Gastroesophageal sphincter (tissue), 4 donors: ENCODE measurements at regions not wholly inside any gene's neighbourhood (a gene's known extent, or its start where the extent isn't known, plus 50 kb on each side); places are given as distances from the start of the nearest gene placed in this dataset.

Source experiments
- ATAC-seq: fragments of 150-250 bp; one replicate; pipeline ENCODE4 v1.9.1; 2016; ENCODE audit warnings: mild to moderate bottlenecking, moderate library complexity
- H3K27ac ChIP-seq, 4 donors: fragments of 200-600 bp; sonication (generic) in 3 of 4; 1 replicate in 3 of 4; 2 replicates in 1 of 4; pipeline ENCODE4 v1.5.1; 2016 to 2019
- H3K27me3 ChIP-seq: fragments of 200-600 bp; sonication (generic); one replicate; pipeline ENCODE4 v1.5.1; 2019
- H3K36me3 ChIP-seq, 2 donors: fragments of 200-600 bp; sonication (generic); one replicate each; pipeline ENCODE4 v1.5.1; 2019; ENCODE audit warnings: control low read depth in 1 of 2
- H3K4me1 ChIP-seq, 3 donors: fragments of 200-600 bp; sonication (generic); 1 replicate in 2 of 3; 2 replicates in 1 of 3; pipeline ENCODE4 v1.5.1; 2016 to 2019; ENCODE audit warnings: control low read depth in 2 of 3
- H3K4me3 ChIP-seq, 2 donors: fragments of 200-600 bp; sonication (generic); one replicate each; pipeline ENCODE4 v1.5.1; 2019; ENCODE audit warnings: mild to moderate bottlenecking in 1 of 2, moderate library complexity in 1 of 2
- H3K9me3 ChIP-seq, 3 donors: fragments of 200-600 bp; sonication (generic); one replicate each; pipeline ENCODE4 v1.5.1; 2017 to 2019; ENCODE audit warnings: control low read depth in 2 of 3
- CTCF ChIP-seq, 4 experiments: fragments of 200-600 bp in 2 of 4; fragments of 450-650 bp in 2 of 4; sonication (generic) in 1 of 4; IDR thresholded peaks; one replicate each; pipeline ENCODE4 v1.5.1; 2017 to 2019; ENCODE audit warnings: antibody characterized with exemption in 4 of 4, mild to moderate bottlenecking in 2 of 4, moderate library complexity in 2 of 4
- EP300 ChIP-seq: sonication (generic); formaldehyde crosslinking; IDR thresholded peaks from one replicate; pipeline ENCODE4 v1.6.1; 2017; ENCODE audit warnings: antibody characterized with exemption, mild to moderate bottlenecking
- POLR2A ChIP-seq, 2 donors: fragments of 450-650 bp; IDR thresholded peaks; one replicate each; pipeline ENCODE4 v1.6.1; 2017; ENCODE audit warnings: antibody characterized with exemption in 2 of 2, mild to moderate bottlenecking in 2 of 2, moderate library complexity in 1 of 2
- POLR2AphosphoS5 ChIP-seq: sonication (generic); formaldehyde crosslinking; IDR thresholded peaks from one replicate; pipeline ENCODE4 v1.6.1; 2017; ENCODE audit warnings: antibody characterized with exemption
- WGBS, 2 donors: methylation state at CpG; one replicate each; pipeline ENCODE4 v1.1.5; 2018; ENCODE audit warnings: low coverage in 1 of 2; 5-methylcytosine and 5-hydroxymethylcytosine counted together

- TF ChIP-seq POLR2AphosphoS5 = no peak
- TF ChIP-seq CTCF (IDR thresholded peaks at IDR 0.05) = no peak
- TF ChIP-seq EP300 = no peak
- TF ChIP-seq POLR2A (IDR thresholded peaks at IDR 0.05) = no peak
- Histone ChIP-seq H3K27me3 (no peaks in the 10 kb centered on the region), H3K36me3 (no peaks in the 10 kb centered on the region), H3K4me3 (no peak overlapping the region), H3K27ac (no peak overlapping the region), H3K4me1 (no peaks in the 10 kb centered on the region), H3K9me3 (no peaks in the 10 kb centered on the region)
- no peak for ATAC-seq
- WGBS, 2 donors = 60% methylated on average over 1 of the region's 4 CpGs; no CpG with 5 or more reads in 1 of the 2 donors
Measured at GRCh38 chr11:82653752-82654151, 79.9 kb downstream of the FAM181B start.

- Histone ChIP-seq H3K36me3 (no peaks in the 10 kb centered on the region), H3K4me3 (no peak overlapping the region), H3K27me3 (no peaks in the 10 kb centered on the region), H3K4me1 (no peaks in the 10 kb centered on the region), H3K27ac (no peak overlapping the region), H3K9me3 (no peaks in the 10 kb centered on the region)
- WGBS, 2 donors = 51 to 52% methylated on average over 3 of the region's 3 CpGs
- TF ChIP-seq CTCF (IDR thresholded peaks at IDR 0.05) (no peak), POLR2A (IDR thresholded peaks at IDR 0.05) (no peak), POLR2AphosphoS5 (no peak), EP300 (no peak)
- ATAC-seq = no peak
Measured at GRCh38 chr11:82639251-82639650, 94.4 kb downstream of the FAM181B start.

- TF ChIP-seq EP300 (no peak), POLR2AphosphoS5 (no peak), CTCF (IDR thresholded peaks at IDR 0.05) (no peak), POLR2A (IDR thresholded peaks at IDR 0.05) (no peak)
- Histone ChIP-seq H3K27ac (no peak overlapping the region), H3K4me1 (peaks cover 0 to 4% (median 0%) of the 10 kb centered on the region in 3 donors), H3K4me3 (no peak overlapping the region), H3K36me3 (no peaks in the 10 kb centered on the region), H3K27me3 (no peaks in the 10 kb centered on the region), H3K9me3 (no peaks in the 10 kb centered on the region)
- ATAC-seq = no peak
- 47 to 50% methylated on average over 1 of the region's 1 CpG for WGBS, 2 donors
Measured at GRCh38 chr11:82636615-82637014, 97.0 kb downstream of the FAM181B start.

GRCh38 chr11:82634091-82634490 is 99.6 kb downstream of the FAM181B start:
- peaks cover 0 to 4% (median 0%) of the 10 kb centered on the region in 3 donors for H3K4me1 ChIP-seq
- no peaks in the 10 kb centered on the region for H3K36me3 ChIP-seq
- 80 to 100% methylated on average over 1 to 2 of the region's 2 CpGs for WGBS, 2 donors
- TF ChIP-seq CTCF (IDR thresholded peaks at IDR 0.05) = no peak
- TF ChIP-seq POLR2AphosphoS5 = no peak
- TF ChIP-seq EP300 = no peak
- no peak for ATAC-seq
- no peak overlapping the region for H3K4me3 ChIP-seq
- H3K27ac ChIP-seq = no peak overlapping the region
- no peaks in the 10 kb centered on the region for H3K9me3 ChIP-seq
- no peaks in the 10 kb centered on the region for H3K27me3 ChIP-seq

GRCh38 chr11:82631722-82632630 is 101.7 kb downstream of the FAM181B start:
- peaks cover 0 to 4% (median 0%) of the 10 kb centered on the region in 3 donors for H3K4me1 ChIP-seq
- H3K4me3 ChIP-seq = no peak overlapping the region
- H3K36me3 ChIP-seq = no peaks in the 10 kb centered on the region
- TF ChIP-seq CTCF (IDR thresholded peaks at IDR 0.05) (no peak), POLR2AphosphoS5 (peak; percentile 24), EP300 (no peak)
- H3K27ac ChIP-seq = no peak overlapping the region
- no peaks in the 10 kb centered on the region for H3K9me3 ChIP-seq
- no peak for ATAC-seq
- H3K27me3 ChIP-seq = no peaks in the 10 kb centered on the region
- WGBS, 2 donors = 22 to 30% methylated on average over 3 to 4 of the region's 4 CpGs
